SHP77 treated with DMSO at 0.1 percent for 48 hours (cell line): ENCODE measurements at regions not wholly inside any gene's neighbourhood (a gene's known extent, or its start where the extent isn't known, plus 50 kb on each side); places are given as distances from the start of the nearest gene placed in this dataset.
A peak's percentile ranks its signal among the peaks of the same experiment; 100 is the strongest.

ENCODE experiments used
- DNase-seq: peaks from one replicate; lab custom pipeline; 2025; lab: John Stamatoyannopoulos, UW

DNA sequence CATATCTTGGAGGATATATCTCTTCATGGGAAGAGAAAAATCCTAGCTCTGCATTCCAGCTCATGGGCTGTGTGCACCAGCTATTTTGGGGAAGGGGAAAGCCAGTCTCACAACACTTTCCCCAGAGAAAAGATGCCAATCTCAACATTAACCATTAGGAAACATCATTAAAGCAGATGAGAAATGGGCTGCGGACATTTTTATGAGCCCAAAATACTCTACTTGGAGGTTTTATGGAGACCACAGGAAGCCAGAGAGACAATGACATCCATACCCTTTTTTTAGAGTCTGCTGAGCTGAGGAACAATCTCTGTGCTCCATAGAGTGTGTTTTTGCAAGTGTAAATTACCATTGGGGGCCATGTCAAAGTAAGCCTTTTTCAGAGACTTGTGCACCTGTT, 213.7 kb downstream of the TRIB2 start:
- DNase-seq = no peak

DNA sequence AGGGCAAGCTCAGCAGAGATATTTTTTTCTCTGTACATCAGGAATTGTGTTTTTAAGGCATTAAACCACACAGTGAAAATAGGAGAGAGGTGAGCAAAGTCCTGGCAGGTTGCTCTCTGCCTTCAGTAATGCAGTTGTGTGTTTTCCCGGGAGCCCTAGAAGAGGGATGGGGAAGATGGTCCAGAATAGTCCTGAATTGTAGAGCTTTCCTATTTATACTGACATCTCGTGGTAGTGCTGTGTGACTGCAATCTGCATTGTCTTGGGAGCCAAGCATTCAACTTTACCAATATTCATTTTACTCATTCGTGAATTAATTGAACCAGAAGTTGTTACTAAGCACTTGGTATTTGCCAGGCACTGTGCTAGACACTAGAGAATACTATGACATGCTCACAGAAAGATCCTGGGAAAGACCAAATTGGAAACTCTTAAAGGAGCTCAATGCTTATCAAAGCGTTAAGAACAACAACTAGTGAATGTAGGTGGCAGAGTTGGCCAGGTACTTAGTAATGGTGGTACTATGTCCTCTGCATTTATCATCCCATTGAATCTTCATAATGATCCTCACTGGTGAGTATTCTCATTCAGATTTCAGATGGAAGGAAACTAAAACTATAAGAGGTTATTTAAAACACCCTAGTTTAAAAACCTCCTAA, 214.6 kb downstream of the TRIB2 start:
- peak; percentile 22 for DNase-seq

DNA sequence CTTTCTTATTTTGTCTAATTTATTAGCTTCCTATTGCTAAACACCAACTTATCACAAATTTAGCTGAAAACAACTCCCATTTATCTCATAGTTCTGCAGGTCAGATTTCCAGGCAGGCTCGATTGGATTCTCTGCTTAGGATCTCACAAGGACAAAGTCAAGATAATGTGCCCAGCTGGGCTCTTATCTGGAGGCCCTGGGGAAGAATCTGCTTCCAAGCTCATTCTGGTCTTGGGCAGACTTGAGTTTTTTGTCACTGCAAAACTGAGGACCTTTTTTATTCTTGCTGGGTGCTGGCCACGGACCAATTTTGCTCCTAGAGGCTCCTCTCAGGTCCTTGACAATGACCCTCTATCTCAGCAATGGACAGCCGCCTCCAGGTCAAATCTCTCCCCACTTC, 215.5 kb downstream of the TRIB2 start:
- no peak for DNase-seq

DNA sequence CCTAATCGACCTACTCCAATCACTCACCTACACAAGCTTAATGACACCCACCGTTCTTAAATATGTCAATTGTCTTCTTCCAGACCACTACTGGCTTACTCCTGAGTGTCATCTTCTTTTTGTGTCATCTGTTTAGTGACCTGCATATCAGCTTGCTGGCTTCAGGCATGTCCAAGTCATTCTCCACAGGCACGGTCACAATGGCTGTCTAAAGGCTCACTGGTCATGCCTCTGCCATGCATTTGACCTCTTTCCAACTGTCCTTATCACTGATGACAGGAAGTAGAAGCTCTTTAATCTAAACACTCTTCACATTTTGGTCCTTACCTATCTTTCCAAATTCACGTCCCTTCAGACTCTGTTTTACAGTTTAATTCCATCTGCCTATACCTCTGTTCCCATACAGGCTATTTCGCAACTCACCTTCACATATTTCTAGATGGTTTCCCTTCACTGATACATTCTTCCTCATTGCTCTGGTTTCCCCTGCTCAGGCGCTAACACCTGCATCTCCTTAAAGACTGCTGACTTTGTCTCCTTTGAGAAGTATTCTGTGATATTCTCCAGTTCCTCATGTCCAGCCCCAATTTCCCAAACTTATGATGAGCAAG, 217.5 kb downstream of the TRIB2 start:
- no peak for DNase-seq

DNA sequence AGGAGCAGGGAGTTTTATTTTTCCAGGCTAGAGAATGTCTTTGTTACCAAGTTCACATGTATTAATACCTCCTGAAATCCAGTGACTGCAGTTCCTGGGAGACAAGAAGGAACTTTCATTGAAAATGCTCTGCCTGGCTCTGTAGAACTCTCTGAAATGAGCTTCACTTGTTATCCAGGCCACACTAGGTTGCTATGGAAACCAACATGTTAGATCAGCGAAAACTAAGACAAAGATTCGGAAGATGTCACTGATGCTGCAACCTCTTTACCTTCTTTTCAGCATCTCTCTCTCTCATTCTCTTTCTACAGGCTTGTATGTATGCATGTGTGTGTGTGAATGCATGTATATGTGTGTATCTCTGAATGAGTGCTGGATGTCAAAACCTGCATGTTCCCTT, 218.5 kb downstream of the TRIB2 start:
- DNase-seq = no peak

DNA sequence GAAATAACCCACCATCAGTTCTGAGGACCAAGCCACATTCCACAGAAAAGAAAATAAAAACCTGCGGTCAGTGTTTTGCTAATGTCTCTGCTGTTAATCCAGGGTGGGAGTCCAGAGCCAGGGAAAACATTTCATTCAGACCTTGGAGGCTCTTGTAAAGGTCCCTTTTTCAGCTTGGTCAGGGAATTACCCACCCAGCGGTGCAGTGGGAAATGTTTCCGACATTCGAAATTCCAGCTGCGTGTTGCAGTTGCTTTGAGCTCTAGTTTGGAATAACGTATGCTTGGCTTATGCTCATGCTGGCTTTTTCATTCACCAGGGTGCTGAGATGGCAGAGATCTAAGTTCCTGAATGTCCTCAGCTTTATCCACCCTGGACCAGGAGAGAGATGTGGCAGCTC, 219.1 kb downstream of the TRIB2 start:
- no peak for DNase-seq

DNA sequence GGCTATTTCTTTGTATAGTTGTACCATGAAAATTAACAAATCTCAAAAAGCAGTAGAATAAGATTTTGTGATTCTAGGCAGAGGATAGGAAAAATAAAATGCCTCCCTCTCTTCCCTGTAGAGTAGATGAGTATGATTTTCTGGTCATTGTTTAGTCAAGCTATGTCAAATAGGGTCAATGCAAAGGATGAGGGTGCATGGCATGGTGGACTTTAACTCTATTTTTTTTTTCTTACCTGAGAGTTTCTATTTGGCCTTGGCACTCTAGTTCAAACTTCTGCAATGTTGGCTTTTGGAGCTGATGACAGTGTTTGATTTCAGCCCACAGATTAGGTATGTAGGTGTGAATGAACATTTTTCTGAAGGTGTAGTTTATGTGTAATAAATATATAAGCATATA, 224.5 kb downstream of the TRIB2 start:
- no peak for DNase-seq

DNA sequence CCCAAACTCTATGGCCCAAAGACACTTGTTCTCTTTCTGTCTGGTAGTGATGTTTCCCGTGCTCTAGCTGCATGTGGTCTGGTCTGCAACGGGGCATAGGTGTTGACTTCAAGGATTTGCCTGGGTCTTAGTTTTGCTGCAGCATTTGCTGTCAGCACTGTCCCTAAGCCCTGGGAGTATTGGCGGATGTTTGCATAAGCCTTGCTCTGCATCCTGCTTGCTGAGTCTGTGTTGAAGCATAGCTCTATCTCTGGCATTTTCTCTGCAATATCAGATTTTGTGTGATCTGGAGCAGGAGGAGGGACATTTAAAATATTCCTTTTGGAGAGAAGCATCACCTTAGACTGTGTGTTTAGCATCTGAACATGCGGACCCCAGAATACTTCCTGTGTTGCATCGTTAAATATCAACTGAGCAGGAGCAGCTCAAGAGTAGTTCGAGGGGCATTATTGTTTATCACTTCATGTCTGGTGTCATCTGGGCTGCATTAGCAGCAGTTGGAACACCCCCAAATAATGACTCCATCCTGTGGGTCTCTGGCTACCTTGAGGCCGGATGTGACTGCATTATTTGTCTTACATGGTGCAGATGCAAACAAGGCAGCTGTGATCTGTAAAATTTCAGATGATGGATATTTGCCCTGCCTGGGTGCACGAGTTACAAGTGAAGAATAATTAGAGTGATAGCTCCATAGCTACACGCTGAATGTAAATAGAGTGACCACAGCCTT, 231.7 kb downstream of the TRIB2 start:
- peak; percentile 35 for DNase-seq

DNA sequence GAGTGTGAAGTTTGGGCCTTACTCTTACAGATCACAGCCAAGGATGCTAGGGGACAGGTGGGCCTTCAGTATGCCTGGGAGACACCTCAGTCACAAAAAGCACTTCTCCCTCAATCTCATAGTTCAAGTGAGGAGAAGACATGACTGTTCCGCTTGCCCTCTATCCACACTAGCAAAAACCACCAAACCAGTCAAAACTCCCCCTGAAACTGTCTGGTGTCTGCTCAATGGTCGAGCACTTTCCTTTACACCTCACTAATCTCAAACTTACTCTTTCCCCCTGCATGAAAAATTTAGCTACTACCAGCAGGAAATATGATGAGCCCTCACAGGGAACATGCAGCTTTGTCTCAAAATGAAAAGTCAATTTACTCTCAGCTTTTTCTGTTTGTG, 232.2 kb downstream of the TRIB2 start:
- no peak for DNase-seq

DNA sequence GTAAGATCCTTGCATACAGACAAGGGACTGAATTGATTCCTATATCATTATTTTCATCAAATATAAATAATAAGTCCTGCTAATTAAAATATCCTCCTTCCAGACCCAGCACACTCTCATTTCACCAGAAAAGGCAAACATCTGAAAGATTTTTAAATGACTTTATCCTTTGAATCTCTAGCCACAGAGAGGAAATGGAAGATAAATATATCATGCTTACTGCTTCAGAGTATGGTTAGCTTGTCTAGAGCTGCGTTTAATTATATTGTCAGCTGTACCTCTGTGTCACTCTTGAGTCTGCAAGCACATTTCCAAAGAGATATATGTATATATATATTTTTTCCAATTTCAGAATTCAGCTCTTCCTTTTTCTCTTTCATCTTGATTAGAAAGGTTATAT, 232.7 kb downstream of the TRIB2 start:
- no peak for DNase-seq

DNA sequence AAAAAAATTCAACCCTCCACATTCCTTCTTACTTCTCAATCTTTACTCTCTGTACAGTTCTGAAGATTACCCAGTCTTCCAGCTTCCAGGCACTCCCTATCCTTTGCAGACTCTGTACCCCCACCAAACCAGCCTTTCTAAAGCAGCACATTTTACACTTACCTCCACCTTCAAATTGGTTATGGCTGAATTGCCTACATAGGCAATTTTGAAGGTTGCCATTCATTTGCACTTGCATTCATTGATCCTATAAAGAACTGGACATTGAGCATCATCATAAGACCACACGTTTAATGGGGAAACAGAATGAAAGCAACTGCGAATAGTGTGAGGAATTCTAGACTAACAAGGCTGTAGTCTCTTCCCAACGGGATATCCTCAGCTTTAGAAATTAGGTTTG, 233.4 kb downstream of the TRIB2 start:
- no peak for DNase-seq

DNA sequence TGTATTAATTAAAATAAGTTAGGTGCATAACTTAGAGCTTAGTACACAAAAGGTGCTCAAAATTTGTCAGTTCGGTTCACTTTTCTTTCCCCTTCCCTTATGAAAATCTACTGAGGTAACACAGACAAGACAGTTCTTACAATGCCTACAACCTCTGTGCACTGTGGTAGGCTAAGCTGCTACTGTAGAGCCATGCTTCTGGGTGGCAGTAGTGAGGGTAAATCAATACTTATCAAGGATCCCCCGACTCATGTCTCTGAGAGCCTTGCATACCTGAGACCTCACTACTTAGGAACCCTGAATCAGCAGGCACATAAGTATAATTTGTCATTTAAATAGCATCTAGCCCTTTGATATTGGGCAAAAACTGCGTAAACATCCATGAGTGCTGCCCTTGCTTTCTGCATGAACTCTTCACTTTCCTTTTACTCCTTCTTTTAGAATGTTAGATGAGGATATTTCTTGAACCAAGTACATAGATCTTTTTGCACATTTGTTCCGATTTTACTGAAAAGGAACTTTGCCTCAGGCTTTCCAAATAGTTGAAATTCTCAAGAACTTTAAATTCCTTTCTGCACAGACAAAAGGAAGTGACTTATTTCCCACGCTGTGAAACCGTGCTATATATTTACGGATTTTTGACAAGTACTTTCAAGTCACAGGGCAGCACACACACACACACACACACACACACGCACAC, 234.4 kb downstream of the TRIB2 start:
- no peak for DNase-seq

DNA sequence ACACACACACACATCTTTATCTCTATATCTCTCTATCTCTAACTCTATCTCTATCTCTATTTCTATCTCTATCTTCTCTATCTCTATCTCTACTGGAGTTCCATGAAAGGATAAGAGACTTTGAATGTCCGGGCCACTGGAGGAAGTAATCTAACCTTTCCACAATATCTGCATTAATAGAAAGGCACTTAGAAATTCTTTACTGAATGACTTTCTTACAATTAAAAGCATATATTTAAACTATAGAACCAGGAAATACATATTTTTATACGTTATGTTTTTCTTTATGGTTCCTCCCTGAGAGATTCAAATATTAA, 234.9 kb downstream of the TRIB2 start:
- DNase-seq = no peak

DNA sequence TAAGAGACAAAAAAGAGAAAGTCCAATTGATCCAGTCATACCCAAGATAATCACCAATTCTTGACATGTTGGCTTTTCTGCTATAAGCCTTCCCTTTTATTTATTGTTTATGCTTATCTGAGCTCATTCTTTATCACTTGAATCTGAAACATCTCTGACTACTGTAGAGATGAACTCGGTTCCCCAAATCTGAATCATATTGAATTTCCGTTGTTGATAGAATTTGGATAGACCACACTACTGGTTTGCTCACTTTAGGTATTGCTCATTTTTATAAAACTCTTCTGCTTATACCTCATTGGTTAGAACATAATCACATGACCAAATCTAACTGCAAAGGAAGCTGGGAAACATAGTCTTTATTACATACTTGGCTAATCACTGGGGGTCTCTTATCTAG, 236.9 kb downstream of the TRIB2 start:
- no peak for DNase-seq

DNA sequence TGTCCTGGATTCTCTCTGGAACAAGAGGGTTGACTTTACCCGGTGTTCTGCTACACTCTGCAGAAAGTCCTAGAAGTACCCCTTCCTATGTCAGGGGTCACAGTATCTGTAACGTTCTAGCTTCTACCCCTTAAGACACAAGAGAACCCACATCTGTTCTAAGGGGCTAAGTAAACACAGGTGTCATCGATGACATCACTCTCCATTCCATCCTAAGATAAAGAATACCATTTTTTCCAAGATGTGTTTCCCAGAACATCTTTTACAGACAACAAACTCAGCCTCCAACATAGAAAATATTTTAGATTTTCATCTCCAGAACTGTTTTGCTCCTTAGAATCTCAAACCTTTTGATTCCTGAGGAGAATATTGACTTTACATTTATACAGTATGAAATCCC, 239.1 kb downstream of the TRIB2 start:
- DNase-seq = no peak

DNA sequence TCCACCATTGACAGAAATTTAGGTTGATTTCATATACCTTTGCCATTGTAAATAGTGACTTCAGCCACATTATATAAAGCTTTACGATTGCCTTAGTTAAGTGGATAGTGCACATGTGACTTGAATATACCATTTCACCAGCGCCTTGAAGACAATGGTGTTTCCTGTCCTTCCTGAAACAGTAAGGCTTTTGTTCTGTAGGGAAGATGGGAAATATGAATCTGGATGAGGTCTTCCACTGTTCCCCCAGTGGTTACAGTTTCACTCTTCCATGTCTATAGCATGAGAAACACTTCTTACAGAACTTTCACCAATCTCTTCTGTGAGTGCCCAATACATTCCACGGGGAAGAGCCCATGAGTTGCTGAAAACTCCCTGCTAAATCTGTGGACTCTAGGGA, 240.5 kb downstream of the TRIB2 start:
- no peak for DNase-seq

DNA sequence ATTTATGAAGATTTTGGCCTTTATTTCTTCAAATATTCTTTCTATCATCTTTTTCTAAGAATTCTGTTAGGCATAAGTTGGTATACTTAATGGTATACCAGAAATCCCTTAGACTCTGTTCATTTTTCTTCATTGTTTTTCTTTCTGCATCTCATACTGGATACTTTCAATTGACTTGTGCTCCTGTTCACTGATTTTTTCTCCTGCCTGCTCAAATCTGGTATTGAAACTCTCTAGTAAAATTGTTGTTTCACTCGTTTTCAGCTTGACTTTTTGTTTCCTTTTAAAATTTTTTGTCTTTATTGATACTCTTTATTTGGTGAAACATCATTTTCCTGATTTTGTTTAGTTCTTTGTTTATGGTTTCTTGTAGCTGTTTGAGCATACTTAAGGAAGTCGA, 243.2 kb downstream of the TRIB2 start:
- no peak for DNase-seq

DNA sequence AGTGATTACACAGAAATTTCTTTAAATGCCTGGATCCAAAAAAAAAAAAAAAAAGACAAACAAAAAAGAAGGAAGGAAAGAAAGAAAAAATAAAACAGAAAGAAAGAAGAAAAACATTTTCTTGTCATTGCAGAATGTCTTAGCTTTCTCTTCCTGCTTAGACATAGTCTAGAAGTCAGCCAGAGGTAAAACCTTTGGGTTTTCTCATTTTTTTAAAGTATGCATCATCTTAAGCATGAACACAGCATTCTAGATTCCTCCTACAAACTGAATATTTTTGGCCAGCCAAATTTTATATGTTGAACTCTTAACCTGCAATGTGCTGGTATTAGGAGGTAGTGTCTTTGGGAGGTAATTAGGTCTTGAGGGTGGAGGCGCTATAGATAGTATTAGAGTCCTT, 243.9 kb downstream of the TRIB2 start:
- no peak for DNase-seq

DNA sequence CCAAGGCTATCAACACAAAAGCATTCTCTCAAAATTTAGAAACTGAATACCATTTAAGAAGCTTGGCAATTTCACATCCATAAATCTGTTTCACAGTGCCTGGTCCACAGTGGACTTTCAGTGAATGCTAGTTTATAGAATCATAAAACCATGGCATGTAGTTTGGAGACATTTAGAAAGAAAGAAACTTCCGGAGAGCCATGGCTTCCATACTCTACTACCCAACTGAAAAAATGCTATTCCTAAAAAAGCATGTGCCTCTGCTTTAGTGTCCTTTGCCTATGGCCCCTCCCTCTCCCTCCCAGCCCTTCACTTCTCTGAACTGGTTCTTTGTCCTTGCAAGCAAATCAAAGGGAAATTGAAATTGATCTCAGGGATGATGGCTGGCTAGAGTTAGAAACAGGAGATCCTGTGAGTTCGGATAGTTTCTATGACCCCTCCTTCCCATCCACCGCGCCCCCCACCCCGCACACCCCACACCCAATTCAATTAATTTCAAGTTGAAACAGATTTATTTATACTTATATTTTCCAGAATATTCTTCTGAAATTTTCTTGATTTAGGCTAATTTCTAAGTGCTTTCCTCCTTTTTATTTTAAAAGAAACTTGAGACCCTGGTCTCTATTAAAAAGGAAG, 248.3 kb downstream of the TRIB2 start:
- DNase-seq = peak; percentile 3

DNA sequence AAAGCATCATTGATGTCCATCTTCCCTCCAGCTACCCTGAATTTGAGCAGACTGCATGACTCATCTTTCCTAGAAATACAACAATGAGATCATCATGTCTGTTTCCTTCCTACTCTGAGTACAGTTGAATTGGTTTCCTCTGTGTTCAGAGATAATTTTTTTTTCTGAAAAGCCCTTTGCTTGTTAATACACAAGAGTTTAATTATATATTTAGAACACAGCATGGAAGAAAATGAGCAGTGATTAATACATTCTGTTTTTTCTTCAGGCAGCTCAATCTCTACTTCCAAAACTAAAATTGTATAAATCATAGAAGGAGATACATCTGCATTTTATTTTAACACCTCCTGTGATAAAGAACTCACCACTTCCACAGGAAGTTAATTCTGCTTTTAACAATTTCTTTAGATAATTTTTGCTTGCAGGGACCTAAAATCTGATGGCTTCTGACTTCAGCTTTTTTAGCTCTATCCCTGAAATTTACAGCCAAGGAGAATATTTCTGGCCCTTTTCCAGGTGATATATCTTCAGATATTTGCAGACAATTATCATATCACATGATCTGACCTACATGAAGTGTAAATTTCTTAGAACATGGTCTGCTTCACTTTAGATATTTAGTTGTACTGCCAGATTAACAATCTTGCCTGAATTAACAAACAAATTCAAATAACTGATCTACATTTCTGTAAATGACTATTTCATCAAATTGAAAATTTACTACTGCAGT, 249.0 kb downstream of the TRIB2 start:
- DNase-seq = peak; percentile 80

DNA sequence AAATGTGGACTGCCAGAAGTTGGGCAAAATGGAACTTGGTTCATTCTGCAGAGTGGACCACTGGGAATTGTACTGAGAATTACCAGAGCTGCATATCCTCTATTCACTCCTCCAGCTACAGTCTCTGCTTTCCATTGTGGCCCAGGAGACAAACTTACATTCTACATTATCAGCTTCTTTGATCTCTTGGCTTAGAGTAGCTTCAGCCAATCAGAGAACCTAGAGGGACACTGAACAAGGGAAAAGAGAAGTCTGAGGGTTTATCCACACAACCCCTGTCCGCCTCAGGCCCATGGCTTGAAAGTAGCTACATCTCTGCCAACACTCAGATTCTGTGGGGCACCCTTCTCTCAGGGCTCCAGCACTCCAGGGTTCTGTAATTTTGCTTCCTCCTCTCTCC, 251.1 kb downstream of the TRIB2 start:
- no peak for DNase-seq

DNA sequence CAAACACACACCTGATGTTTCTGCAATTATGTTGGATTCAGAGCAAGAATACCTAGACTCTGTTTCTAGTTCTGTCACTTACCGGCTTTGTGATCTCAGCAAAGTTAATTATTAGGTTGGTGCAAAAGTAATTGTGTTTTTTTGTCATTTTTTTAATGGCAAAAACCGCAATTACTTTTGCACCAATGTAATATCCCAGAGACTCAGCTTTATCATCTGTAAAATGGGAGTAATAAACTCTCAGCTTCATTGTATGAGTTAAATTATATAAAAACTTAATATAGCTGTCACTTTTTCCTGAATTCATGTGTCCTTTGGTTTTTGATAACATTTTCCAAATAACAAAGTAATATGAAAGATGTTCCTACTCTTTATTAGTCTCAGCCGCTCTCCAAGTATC, 251.7 kb downstream of the TRIB2 start:
- DNase-seq = no peak
